Ishikawa (cell line): ENCODE measurements at regions not wholly inside any gene's neighbourhood (a gene's known extent, or its start where the extent isn't known, plus 50 kb on each side); places are given as distances from the start of the nearest gene placed in this dataset.

Experiments used
- CEBPB ChIP-seq: IDR thresholded peaks from 2 replicates; pipeline ENCODE4 v1.6.1; 2012
- CREB1 ChIP-seq: IDR thresholded peaks from 2 replicates; pipeline ENCODE4 v1.6.1; 2012; ENCODE audit warnings: low read depth
- EGR1 ChIP-seq: IDR thresholded peaks from 2 replicates; pipeline ENCODE4 v1.6.1; 2012
- EP300 ChIP-seq: IDR thresholded peaks from 2 replicates; pipeline ENCODE4 v1.6.1; 2012; ENCODE audit warnings: borderline replicate concordance
- FOXM1 ChIP-seq: IDR thresholded peaks from 2 replicates; pipeline ENCODE4 v1.6.1; 2012; ENCODE audit warnings: low read depth, borderline replicate concordance
- NFIC ChIP-seq: IDR thresholded peaks from 2 replicates; pipeline ENCODE4 v1.6.1; 2012
- RAD21 ChIP-seq: IDR thresholded peaks from 2 replicates; pipeline ENCODE4 v1.6.1; 2012; ENCODE audit warnings: low read depth
- REST ChIP-seq: IDR thresholded peaks from 2 replicates; pipeline ENCODE4 v1.6.1; 2012; ENCODE audit warnings: low read depth, mild to moderate bottlenecking
- TAF1 ChIP-seq: IDR thresholded peaks from 2 replicates; pipeline ENCODE4 v1.6.1; 2012; ENCODE audit warnings: low read depth, mild to moderate bottlenecking
- TCF12 ChIP-seq: IDR thresholded peaks from 2 replicates; pipeline ENCODE4 v1.6.1; 2012; ENCODE audit warnings: low read depth
- TEAD4 ChIP-seq: IDR thresholded peaks from 2 replicates; pipeline ENCODE4 v1.6.1; 2012
- YY1 ChIP-seq: IDR thresholded peaks from 2 replicates; pipeline ENCODE4 v1.6.1; 2012; ENCODE audit warnings: low read depth
- ZBTB7A ChIP-seq: IDR thresholded peaks from 2 replicates; pipeline ENCODE4 v1.6.1; 2012; ENCODE audit warnings: low read depth
- TF ChIP-seq, protein P1 (sequence below): IDR thresholded peaks from 2 replicates; pipeline ENCODE4 v1.6.1; 2012

DNA sequence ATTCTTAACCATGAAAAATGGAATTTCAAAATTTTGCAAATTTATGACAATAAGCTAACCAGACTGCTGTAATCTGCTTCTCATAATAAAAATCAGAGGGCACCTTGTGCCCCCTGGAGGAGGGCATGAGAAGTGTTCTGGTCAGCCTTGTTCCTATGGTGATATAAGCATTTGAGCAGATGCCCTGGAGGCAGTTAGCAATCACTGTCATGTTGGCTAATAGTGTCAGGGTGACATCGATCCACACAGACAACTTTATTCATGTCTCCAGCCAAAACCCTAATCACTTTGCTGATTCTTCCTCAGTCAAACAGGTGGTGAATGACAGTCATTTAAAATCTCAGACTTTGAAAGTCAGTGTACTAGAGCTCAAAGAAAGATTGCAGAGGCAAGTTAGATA is 943.0 kb downstream of the GALC start:
- TF ChIP-seq, protein P1, sequence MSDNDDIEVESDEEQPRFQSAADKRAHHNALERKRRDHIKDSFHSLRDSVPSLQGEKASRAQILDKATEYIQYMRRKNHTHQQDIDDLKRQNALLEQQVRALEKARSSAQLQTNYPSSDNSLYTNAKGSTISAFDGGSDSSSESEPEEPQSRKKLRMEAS = no peak
- no peak for TF ChIP-seq TAF1
- TF ChIP-seq YY1 = no peak
- no peak for TF ChIP-seq CEBPB
- no peak for TF ChIP-seq EGR1
- no peak for TF ChIP-seq NFIC
- no peak for TF ChIP-seq TEAD4
- no peak for TF ChIP-seq EP300
- no peak for TF ChIP-seq TCF12
- no peak for TF ChIP-seq FOXM1
- no peak for TF ChIP-seq REST
- TF ChIP-seq RAD21 = no peak
- no peak for TF ChIP-seq ZBTB7A
- TF ChIP-seq CREB1 = no peak
